HPDE6-E6E7 (cell line): ENCODE measurements at regions not wholly inside any gene's neighbourhood (a gene's known extent, or its start where the extent isn't known, plus 50 kb on each side); places are given as distances from the start of the nearest gene placed in this dataset.
A peak's percentile ranks its signal among the peaks of the same experiment; 100 is the strongest.

Source experiments
- DNase-seq: peaks from one replicate; pipeline ENCODE4 v3.0.0; 2011; ENCODE audit warnings: missing footprints; ENCODE audit errors: extremely low spot score

DNA sequence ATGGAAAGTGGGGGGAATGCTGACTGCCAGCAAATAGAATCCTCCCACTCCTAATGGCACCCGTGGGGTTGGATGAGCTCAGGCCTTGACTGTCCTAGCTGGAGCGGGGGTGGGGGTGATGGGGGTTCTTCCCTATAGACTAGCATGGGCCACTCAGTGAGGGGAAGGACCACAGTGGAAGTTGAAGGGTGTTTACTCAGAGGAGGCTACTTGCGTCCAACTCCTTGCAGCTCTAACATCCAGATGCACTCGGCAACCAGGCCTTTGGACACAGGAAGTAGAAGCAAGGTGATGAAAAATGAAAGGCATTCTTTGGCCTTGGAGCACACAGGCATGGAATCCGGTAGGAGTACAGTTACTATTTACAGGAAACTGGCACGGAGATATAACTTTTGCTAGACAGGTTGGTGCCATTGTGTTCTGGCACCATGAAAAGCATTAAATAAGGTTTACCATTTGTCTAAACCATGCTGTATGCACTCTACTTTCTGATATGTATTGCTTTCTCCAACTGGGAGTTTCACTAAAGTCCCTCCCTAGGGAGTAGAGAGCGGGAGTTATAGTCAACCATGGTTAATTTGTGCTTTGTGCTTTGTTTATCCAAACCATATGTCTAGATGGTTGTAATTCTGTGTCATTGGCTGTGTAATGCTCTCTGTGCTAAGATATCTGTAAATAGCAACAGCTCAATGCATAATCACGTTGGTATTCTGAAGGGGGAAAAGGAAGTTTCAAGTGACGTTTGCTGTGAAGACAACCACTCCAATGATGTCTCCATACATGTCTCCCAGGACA is 125.3 kb downstream of the TSHZ3 start:
- no peak for DNase-seq

DNA sequence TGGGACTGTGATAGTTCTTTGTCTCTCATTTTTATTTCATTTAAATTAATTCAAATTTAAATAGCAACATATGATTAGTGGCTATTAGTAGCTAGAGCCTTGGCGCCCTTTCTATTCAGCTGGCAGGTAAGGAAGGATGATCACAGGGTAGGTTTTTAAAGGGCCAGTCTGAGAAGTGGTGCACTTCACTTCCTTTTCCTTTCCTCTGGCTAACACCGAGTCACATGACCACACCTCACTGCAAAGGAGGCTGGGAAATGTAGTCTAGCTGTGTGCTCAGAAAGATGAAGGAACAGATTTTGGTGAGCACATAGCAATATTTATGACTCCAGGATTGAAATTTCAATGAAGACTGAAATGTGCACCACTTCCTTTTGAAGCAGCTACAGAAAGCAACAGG is 128.7 kb downstream of the TSHZ3 start:
- DNase-seq = no peak

DNA sequence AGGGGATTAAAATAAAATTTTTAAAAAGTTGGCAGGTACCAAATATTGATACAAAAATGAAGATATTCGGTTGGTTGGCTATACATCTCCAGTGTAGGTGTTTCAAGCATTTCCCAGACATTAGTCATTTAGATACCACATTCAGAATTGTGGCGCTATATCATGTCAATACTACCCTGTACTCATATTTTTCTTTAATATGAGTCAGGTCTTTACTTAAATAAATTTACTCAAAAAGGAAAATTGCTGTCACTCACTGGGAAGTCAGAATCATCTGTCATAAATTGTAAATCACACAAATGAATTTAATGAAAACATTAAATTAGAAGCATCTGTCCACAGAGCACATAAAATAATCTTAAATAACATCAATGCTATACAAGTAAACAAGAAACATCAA is 134.2 kb downstream of the TSHZ3 start:
- no peak for DNase-seq

DNA sequence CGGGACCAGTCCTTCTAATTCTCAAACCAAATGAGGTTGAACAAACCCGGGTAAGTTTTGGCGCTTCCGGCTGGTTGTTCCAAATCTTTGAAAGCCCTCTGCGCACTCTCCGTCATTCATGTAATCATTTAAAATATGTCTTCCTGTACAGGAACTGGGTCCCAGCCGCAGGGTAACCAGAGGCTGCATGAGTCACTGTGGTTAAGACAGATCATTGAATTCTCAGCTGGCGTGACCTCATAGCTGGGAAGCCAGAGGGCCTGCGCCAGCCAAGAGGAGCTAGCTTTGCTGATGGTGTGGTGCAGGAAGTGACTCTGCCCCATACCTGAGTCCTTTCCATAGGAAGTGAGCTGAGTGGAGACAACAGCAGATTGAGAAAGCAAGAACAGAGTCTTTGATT is 135.2 kb downstream of the TSHZ3 start:
- peak; percentile 40 for DNase-seq

DNA sequence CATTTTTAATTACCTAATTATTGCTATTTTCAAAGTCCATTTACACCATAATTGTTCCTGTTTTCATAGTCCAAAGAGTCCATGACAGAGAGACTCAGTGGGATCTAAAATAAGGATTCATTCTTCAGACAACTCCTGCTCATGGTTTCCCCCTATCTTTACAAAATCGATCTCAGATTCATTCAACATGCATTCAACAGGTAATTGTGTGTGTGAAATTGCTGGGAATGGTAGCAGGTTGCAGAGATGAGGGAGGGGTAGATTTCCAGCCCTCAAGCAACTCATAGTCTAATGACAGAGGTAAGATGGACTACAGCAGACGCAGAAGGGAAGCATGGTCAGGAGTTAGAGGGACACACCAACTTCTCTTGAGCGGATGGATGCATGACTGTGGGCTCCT is 138.1 kb downstream of the TSHZ3 start:
- DNase-seq = no peak

DNA sequence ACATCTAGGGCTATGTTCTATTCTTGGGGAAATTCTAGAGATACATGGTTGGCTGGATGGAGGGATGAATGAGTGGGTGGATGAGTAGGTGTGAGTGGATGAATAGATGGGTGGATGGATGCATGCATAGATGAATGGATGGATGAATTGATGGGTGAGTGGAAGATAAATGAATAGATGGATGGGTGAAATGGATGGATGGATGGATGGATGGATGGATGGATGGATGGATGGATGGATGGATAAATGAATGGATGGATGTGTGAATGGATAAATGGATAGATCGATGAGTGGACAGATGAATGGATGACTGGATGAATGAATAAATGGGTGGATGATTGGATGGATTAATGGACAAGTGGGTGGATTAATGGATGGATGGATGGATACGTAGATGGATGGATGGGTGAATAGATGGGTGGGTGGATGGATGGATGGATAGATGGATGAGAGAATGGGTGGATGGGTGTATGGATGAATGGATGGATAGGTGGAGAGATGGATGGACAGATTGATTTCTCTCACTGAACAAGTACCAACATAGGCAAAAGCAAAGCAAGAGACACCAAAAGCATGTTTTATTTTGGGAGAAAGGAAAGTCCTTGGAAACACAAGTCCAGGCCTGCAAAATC is 143.2 kb downstream of the TSHZ3 start:
- DNase-seq = no peak

DNA sequence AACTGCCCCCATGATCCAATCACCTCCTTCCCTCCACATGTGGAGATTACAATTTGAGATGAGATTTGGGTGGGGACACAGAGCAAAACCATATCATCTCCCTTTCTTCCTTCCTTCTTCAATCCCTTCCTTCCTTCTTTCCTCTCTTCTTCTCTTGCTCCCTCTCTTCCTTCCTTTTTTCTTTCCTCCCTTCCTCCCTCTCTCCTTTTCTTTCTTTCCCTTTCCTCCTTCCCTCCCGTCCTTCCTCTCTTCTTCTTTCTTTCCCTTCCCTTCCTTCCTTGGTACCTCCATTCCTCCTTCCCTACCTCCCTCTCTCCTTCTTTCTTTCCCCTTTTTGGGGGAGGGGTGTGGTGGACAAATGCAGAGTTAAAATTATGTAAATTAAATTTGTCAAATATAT is 145.1 kb downstream of the TSHZ3 start:
- no peak for DNase-seq

DNA sequence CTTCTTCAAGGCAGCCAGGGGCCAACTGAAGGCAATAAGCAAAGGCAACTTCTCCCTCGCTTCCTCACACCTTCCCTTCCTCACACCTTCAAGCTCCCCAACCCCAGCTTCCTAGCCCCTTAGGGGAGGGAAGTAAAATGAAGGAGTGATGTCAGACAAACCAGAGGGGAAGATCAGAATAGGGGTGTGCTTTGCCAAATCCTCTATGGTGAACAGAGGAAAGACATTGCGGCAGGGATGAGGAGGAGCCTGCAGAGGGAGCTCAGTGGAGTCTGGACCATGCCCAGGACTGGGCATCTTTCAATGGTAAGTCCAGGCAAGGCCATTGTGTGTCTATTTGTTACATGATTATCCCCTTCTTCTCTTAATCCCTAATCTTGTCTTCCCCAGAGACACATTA is 164.0 kb downstream of the TSHZ3 start:
- DNase-seq = no peak

DNA sequence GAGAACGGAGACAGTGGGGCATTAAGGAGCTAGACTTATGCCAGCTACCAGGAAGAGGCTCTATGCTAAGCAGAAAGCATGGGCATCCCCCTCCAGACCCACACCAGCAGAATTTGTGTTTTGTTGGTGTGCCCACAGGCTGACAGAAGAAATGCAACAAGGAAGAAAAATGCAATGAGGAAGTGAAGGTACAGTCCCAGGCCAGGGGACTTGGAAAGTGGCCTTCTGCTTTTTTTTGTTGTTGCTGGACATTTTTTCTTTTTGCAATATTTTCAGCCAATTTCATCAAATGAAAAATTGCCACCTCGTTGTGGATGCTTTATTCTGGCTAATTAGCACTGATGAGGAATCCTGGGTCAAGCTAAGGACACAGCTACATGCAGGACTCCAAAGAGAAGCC is 167.7 kb downstream of the TSHZ3 start:
- DNase-seq = no peak

DNA sequence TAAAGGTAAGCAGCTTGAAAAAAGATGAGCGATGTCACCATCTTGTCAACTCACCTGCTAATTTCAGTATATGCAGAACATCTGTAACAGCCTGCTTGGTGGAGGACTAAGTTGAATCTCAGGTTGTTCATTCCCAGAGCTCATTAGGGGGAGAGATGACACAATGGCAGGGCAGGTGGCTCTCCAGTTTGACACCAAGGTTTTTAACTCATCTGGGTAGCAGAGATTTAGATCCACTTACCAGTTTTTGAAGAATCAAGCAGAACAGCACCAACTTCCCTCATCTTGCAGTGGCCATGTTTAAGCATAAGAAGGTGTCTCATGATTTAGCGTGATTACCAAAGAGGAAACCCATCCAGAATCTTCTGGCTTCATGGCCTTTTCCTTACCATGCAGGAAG is 168.3 kb downstream of the TSHZ3 start:
- DNase-seq = no peak

DNA sequence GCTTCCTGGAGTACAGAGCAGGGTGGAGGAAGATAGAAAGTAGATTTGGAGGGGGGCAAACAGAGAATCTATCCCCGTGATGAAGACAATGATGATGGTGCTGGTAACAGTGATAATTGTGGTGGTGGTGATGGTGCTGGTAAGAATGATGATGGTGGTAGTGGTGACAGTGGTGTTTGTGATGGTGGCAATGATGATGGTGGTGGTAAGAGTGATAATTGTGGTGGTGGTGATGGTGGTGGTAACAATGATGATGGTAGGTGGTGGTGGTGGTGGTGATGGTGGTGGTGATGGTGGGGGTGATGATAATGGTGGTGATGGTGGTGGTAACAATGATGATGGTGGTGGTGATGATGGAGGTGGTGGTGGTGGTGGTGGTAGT is 169.8 kb downstream of the TSHZ3 start:
- no peak for DNase-seq

DNA sequence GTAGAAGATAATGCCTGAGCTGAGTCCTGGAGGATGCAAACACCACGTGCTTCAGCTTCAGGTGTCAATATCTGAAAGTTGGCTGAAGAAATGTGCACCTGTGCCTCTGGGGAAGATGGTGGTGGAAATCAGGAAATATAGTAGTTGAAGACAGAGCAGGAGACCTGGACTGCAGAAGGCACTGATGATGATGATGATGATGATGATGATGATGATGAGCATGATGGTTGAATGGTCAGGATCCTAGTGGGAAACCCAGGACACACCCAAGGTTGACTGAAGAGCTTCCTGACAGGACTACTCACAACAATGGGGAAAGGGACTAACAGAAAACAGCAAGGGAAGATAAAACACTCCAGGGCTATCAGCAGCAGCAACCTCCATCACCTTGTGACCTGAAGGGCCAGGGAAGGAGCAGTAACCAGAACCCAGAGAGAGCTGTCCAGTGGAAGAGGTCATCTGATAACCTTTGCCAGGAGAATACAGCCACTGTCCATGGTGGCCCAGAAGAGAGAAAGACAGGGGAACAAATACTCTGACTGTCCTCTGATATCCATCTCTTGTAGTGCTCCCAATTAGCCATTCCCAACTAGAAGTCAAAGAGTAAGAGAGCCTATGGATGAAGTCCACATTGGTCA is 170.3 kb downstream of the TSHZ3 start:
- DNase-seq = no peak

DNA sequence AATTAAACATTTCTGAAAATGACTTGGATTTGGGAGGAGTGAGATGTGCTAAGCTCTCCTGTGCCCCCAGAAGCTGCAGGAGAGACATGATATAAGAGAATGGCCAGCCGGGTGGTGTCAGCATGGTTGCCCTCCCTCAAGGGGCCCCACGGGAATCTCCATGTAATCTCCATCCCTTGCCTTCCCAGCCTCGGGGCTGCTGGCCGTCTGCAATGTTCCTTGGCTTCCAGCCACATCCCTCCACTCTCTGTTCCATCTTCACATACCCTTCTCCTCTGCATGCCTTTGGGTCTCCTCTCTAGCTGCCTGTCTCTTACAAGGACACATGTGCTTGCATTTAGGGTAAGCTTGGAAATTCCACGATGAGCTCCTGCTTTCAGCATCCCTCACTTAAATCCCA is 172.0 kb downstream of the TSHZ3 start:
- no peak for DNase-seq

DNA sequence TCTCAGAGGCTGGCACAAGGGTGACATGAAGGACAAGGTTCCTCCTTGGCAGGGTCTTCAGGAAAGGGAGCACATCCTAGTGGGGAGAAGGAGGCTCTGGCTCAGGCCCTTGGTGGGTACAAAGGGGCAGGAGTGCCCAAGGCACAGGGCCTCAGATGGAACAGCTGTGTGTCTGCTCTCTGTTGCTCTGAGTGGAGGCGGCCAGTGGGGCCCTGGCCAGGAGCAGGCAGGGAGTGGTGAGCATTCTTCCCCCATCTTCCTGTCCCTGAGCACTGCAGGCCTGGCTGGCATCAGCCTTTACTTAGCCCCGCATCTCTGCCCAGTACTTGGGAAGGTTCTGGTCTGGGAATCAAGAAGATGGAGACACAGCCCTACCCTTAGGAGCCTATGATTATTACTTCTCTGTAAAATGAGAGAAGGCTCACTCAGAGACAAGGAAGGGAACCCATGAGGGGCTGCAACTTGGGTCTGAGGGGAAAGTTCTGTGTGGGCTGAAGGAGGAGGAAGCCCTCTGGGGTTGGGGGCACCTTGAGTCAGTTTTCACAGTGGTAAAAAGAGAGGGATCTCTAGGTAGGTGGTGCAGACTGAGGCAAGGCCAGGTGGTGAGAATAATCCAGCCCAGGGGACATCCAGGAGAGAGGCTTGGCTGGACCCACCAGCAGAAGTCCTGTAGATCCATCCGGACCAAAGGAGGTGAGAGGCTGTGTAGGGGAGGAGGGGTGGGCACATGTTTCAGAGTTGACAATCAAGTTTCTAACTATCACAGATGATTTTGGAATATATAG is 173.5 kb downstream of the TSHZ3 start:
- DNase-seq = no peak

DNA sequence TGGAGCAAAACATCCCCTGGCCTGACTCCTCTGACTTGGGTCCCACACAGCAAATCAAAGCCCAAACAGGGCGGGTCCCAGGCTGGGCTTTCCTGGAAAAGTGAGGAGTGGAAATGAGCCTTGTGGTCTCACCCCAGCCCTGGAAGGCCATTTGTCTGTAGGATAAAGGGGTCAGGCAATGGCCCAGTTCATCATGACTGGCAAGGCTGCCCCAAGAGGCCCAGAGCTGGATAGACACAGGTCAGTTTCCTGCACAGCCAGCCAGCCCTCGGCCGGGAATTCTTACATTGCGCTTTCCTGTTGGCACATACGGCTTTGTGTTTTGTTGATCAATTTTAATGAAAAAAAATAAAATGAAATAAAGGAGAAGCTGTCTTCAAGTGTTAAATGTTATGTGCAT is 174.3 kb downstream of the TSHZ3 start:
- no peak for DNase-seq

DNA sequence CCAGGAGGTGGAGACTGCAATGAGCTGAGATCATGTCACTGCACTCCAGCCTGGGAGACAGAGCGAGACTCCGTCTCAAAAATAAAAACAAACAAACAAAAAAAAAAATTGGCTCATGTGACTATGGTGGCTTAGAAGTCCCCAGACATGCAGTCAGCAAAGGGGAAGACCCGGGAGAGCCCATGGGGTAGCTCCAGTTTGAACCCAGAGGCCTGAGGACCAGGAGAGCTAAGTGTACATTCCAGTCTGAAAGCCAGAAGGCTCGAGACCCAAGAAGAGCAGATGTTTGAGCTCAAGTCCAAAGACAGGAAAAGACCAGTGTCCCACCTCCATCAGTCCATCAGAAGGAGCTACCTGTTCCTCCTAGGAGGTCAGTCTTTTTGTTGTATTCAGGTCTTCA is 175.2 kb downstream of the TSHZ3 start:
- DNase-seq = no peak

DNA sequence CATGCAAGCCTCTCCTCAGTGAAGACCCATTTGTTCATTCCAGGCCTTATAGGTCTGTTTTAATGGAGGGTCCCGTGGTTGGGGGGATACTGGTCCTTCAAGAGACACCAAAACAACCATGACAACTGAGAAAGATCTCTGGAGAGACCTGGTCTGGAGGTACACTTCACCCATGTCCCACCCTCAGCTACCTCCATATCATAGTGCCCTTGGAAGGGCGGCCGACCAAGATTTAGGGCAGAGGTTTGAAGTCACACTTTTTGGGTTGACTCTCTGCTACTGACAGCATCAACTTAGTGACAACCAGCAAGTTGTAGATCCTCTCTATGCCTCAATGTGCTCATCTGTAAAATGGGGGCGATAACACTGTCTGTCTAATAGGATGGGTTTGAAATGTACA is 177.3 kb downstream of the TSHZ3 start:
- no peak for DNase-seq

DNA sequence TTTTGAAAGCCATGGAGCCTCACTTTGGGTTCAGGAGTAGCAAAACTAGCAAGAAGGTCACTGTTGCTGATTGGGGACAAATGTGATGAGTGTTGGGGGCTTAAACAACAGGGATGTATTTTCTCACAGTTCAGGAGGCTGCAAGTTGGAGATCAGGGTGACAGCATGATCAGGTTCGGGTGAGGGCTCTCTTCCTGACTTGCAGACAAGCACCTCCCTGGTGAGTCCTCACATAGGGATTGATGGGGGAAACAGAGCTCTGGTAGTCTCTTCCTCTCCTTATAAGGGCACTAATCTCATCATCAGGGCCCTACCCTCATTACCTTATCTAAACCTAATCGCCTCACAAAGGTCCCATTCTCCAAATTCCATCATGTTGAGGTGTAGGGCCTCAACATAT is 179.2 kb downstream of the TSHZ3 start:
- no peak for DNase-seq

DNA sequence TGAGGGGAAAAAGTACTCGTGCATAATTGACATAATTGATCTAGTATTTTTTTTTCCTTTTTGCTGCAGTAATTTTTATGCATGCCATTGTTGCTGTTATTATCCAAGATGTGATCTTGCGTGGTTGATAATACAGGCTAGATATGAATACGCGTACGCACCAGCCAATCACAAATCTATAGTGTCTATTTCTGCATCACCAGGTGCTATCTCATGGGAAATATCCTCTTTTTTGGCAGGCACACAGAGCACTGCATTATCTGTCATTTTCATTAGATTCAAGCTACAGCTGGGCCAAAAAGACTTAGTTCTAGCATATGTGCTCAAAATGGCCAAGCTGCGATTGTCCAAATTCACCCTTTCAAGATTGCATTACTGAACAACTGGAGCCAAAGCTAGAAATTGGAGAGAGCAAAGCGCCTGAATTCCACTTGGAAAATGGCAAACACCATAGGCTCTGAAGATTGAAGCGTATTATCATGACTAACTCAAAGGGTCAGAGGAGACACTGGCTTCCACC is 181.1 kb downstream of the TSHZ3 start:
- no peak for DNase-seq

DNA sequence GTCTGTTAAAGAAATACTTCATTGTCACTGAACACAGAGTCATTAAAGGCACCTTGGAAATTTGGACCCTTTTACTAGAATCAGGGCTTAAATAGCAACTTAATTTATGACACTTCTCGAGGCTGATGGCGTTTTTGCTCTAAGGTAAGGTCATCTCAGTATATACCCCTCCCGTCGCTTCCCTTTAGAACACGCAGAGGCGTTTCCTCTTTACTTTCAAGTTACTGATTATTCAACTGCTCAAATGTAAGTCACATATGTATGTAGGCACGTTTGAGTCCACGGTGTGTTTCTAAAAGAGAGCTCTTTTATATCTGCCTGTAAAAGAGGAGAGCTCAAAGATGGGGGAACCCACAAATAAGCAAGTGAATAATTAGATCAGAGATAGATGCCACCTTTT is 181.5 kb downstream of the TSHZ3 start:
- no peak for DNase-seq

DNA sequence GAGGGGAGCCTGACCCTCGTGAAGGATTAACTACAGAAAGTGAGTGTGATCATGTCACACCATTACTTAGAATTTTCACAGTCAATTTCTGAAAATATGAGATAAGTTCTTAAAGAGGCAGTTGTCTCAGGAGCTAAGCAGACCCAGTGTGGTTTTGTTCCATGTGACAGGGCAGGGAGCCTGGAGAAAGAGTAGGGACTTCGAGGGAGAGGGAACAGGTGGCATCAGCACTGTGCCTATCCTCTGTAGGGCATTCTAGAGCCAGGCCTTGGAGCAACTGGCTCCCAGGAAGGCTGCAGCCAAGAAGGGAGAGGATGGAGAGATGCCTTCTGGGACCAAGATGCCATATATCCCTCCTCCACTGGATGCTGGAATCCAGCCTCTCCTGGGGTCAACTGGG is 183.0 kb downstream of the TSHZ3 start:
- no peak for DNase-seq

DNA sequence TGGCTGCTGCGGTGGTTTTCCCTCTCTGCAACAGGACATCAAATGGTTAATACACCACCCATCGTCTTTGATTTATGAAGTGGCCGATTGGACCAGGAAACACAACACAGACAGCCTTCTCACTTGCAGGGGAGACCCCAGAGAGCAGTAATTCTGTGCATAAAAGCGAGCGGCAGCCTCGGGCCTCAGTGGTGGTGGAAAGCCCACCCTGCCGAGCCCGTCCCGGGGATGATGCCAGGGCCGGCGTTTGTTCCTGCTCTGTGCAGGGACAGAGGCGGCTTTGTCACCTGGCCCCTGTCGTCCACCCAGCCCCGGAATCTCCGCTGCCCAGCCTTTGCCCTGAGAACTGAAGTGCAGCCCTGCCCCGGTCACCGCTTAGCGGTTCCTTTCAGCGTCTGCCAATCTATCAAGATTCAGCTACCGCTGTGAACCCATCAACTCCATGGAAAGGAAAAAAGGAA is 184.4 kb downstream of the TSHZ3 start:
- no peak for DNase-seq
